GM10248 (cell line): ENCODE measurements at regions not wholly inside any gene's neighbourhood (a gene's known extent, or its start where the extent isn't known, plus 50 kb on each side); places are given as distances from the start of the nearest gene placed in this dataset.

Experiments used
- CTCF ChIA-PET: fragments of 300-600 bp; sonication (Branson Sonifier 250); formaldehyde crosslinking; extraction: SDS; loops from one replicate; lab custom pipeline; 2021; ENCODE audit warnings: antibody characterized with exemption; lab: Yijun Ruan, JAX
- POLR2A ChIA-PET: fragments of 350-650 bp; sonication (Branson Sonifier 250); formaldehyde crosslinking; extraction: SDS; loops from one replicate; lab custom pipeline; 2020; ENCODE audit warnings: antibody characterized with exemption; lab: Yijun Ruan, JAX
- DNase-seq: peaks from one replicate; pipeline ENCODE4 v3.0.0; 2012; ENCODE audit errors: extremely low spot score
- TF ChIP-seq, protein P1 (sequence below): IDR thresholded peaks from 2 replicates; pipeline ENCODE4 v1.5.1; 2012; ENCODE audit warnings: mild to moderate bottlenecking, low read depth; ENCODE audit errors: extremely low read depth, missing control alignments, control extremely low read depth

GRCh38 chr11:122207505-122207904, 91.5 kb upstream of the BLID start:
- DNase-seq: no peak
- POLR2A ChIA-PET: no interaction called here
- CTCF ChIA-PET: no interaction called here
- TF ChIP-seq, protein P1, sequence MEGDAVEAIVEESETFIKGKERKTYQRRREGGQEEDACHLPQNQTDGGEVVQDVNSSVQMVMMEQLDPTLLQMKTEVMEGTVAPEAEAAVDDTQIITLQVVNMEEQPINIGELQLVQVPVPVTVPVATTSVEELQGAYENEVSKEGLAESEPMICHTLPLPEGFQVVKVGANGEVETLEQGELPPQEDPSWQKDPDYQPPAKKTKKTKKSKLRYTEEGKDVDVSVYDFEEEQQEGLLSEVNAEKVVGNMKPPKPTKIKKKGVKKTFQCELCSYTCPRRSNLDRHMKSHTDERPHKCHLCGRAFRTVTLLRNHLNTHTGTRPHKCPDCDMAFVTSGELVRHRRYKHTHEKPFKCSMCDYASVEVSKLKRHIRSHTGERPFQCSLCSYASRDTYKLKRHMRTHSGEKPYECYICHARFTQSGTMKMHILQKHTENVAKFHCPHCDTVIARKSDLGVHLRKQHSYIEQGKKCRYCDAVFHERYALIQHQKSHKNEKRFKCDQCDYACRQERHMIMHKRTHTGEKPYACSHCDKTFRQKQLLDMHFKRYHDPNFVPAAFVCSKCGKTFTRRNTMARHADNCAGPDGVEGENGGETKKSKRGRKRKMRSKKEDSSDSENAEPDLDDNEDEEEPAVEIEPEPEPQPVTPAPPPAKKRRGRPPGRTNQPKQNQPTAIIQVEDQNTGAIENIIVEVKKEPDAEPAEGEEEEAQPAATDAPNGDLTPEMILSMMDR: no peak

- POLR2A ChIA-PET: no interaction called here
- CTCF ChIA-PET: interaction anchor here (1.4 to 7.1 kb wide), 3 partner anchors 9 to 550 kb away, joined by 3 to 60 read pairs (median 37); no protein-coding TSS in a partner anchor
- TF ChIP-seq, protein P1: no peak
- no peak for DNase-seq
These were observed 89.0 kb upstream of the BLID start for GRCh38 chr11:122205036-122205435.

- POLR2A ChIA-PET: no interaction called here
- no peak for DNase-seq
- TF ChIP-seq, protein P1: no peak
- CTCF ChIA-PET: interaction anchor here (0.9 to 7.1 kb wide), 9 partner anchors 10 to 572 kb away, joined by 3 to 60 read pairs (median 4); no protein-coding TSS in a partner anchor
These were observed 88.2 kb upstream of the BLID start for GRCh38 chr11:122204206-122204605.

DNA sequence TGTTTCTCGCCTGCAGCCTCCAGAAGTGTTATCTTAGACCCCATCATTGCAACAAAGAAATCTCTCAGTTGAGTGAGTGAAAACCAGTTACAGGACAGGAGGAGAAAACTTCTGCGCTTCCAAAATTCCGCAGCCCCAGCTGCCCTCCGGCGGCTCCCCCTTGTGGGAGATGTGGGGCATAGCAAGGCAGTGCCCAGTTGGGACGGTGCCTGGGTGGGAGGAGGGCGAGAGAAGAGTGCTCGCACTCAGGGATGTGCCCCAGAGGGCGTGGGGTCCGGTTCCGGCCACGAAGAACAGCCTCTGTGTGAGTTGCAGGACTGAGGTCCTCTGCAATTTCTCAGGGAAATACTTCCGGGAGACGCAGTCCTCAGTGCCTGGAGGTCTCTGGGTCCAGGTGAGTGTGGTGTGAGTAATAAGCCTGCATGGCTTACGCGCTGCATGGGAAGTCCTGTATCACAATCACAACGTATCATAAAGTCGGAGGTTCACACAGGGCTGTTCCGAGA, 87.0 kb upstream of the BLID start:
- TF ChIP-seq, protein P1: peak; percentile 81
- CTCF ChIA-PET: interaction anchor here (0.8 to 7.1 kb wide), 19 partner anchors 10 to 556 kb away, joined by 3 to 60 read pairs (median 4); no protein-coding TSS in a partner anchor
- peak; percentile 75 for DNase-seq
- POLR2A ChIA-PET: no interaction called here

DNA sequence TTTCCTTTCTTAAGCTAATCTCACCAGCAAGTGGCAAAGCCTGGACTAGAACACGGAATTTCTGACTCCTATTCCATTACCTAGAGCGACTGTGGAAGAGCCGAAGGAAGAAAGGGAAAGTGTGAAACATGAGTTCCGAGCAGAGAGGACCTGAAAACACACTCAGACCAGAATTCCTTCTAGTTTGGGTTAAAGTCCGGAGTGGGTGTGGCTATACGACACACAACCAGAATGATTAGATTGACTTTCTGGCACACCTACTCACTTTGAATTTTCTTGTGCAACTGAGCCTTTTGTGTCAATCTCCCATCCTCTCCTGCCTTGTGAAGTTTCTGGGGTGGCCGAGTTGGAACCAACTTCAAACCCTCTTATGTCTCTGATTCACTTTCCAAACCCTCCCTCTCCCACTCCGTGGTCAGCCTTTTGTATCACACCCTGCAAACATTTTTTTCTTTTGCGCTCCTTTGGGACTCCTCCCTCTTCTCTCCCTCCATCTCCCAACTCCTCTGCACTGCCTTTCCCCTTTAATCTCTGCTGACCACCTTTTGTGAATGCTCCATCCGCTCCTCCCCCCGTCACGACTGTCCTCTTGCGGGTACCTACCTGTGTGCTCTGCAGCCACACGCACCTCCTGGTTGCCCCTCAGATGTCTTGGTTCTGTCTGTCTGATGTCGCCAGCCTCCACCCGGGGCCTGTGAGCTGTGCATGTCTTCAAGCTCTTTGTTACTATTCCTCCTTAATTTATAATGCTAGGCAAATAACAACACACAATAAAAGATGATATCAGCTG, 86.3 kb upstream of the BLID start:
- ChIA-PET POLR2A (no interaction called here), CTCF (interaction anchor here (0.8 to 7.1 kb wide), 15 partner anchors 9 to 555 kb away, joined by 3 to 60 read pairs (median 4); no protein-coding TSS in a partner anchor)
- TF ChIP-seq, protein P1: no peak
- DNase-seq: no peak

DNA sequence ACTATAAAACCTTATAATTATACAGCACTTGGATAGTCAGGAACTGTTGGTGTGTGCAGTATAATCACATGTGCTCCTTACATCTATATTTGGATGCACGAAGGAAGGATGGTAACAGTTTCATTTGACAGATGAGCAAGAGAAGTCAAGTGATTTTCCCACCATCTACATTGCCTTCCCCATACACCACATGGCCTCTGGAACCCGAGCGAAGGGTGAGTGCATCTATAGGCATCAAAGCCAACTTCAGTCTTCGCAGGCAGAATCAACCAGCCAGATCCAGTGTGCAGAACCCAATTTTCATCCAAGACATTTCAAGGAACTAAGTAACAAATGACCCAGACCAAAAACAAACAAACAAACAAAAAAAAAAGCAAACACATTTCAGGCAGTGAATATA, 85.1 kb upstream of the BLID start:
- ChIA-PET CTCF (interaction anchor here (0.9 to 7.1 kb wide), 2 partner anchors 9 to 546 kb away, joined by 3 to 60 read pairs; no protein-coding TSS in a partner anchor), POLR2A (no interaction called here)
- DNase-seq: no peak
- TF ChIP-seq, protein P1: no peak
